ENCODE measurements at regions not wholly inside any gene's neighbourhood (a gene's known extent, or its start where the extent isn't known, plus 50 kb on each side); places are given as distances from the start of the nearest gene placed in this dataset.

GRCh38 chrX:145735036-145735435, 82.6 kb upstream of the SLITRK2 start:
- Histone ChIP-seq H2BK120ac (ENCODE audit: low read depth, low read length, poor library complexity, severe bottlenecking) (no peak overlapping the region), H4K20me1 (ENCODE audit: control insufficient read depth, insufficient read depth, insufficient read length) (no peaks in the 10 kb centered on the region), H2BK5ac (ENCODE audit: insufficient read length, low read length) (no peak overlapping the region), H3K4me1 (ENCODE audit: insufficient read depth, low read length) (no peaks in the 10 kb centered on the region), H3K27me3 (ENCODE audit: insufficient read depth, low read length) (no peaks in the 10 kb centered on the region), H3K14ac (ENCODE audit: insufficient read depth, low read length) (no peak overlapping the region), H3K18ac (ENCODE audit: insufficient read length, low read depth, low read length) (no peak overlapping the region), H2BK20ac (ENCODE audit: low read depth, low read length, poor library complexity, severe bottlenecking) (no peak overlapping the region), H2BK12ac (ENCODE audit: insufficient read length, low read depth, low read length) (no peak overlapping the region), H3K27ac (ENCODE audit: insufficient read length, low read depth, low read length) (no peak overlapping the region), H3K23me2 (ENCODE audit: insufficient read length, low read depth, low read length, poor library complexity, severe bottlenecking) (no peaks in the 10 kb centered on the region), H3K9ac (ENCODE audit: extremely low read depth, insufficient read length, low read length) (no peak overlapping the region), H3K4ac (ENCODE audit: low read depth, low read length) (no peak overlapping the region), H3K23ac (ENCODE audit: insufficient read length, low read depth, low read length) (no peak overlapping the region), H2AK5ac (ENCODE audit: insufficient read length, low read length) (no peak overlapping the region), H2BK15ac (ENCODE audit: low read depth, low read length) (no peak overlapping the region), H3K4me2 (ENCODE audit: insufficient read depth, insufficient read length, low read length) (no peak overlapping the region), H3K56ac (ENCODE audit: insufficient read length, low read depth, low read length) (no peak overlapping the region), H3K79me1 (ENCODE audit: insufficient read depth, low read depth, low read length, poor library complexity, severe bottlenecking) (no peaks in the 10 kb centered on the region), H3K9me3 (ENCODE audit: control insufficient read depth, low read depth, low read length) (peaks cover 33% of the 10 kb centered on the region), H2AFZ (ENCODE audit: low read length) (no peak overlapping the region), H3T11ph (ENCODE audit: low read length) (no peak overlapping the region), H4K5ac (ENCODE audit: insufficient read length, low read depth, low read length) (no peak overlapping the region), H3K79me2 (ENCODE audit: insufficient read depth, low read length) (no peaks in the 10 kb centered on the region), H4K8ac (replicated peaks; ENCODE audit: insufficient read length, low read depth, low read length) (no peak overlapping the region), H4K91ac (ENCODE audit: insufficient read length, low read depth, low read length) (no peak overlapping the region)
- no CpG with 5 or more reads among the region's 1 CpG for WGBS (ENCODE audit: extremely low coverage, insufficient read length, low lambda C conversion rate)
- H3K4me1 Mint-ChIP-seq = no peaks in the 10 kb centered on the region
- peaks cover 0 to 3% (median 0%) of the 10 kb centered on the region in 3 experiments; a peak in 2 of 7 replicates for H3K36me3 Mint-ChIP-seq (ENCODE audit: insufficient read depth in 1 of 3, low read depth in 3 of 3)
- peaks cover 57 to 67% of the 10 kb centered on the region in 2 experiments for H3K9me3 Mint-ChIP-seq
- H3K27me3 Mint-ChIP-seq (ENCODE audit: low read depth) = no peaks in the 10 kb centered on the region
- H3K4me3 Mint-ChIP-seq = no peak overlapping the region
- no peak for DNase-seq
- H3K27ac Mint-ChIP-seq = no peak overlapping the region
- TF ChIP-seq, protein P1, sequence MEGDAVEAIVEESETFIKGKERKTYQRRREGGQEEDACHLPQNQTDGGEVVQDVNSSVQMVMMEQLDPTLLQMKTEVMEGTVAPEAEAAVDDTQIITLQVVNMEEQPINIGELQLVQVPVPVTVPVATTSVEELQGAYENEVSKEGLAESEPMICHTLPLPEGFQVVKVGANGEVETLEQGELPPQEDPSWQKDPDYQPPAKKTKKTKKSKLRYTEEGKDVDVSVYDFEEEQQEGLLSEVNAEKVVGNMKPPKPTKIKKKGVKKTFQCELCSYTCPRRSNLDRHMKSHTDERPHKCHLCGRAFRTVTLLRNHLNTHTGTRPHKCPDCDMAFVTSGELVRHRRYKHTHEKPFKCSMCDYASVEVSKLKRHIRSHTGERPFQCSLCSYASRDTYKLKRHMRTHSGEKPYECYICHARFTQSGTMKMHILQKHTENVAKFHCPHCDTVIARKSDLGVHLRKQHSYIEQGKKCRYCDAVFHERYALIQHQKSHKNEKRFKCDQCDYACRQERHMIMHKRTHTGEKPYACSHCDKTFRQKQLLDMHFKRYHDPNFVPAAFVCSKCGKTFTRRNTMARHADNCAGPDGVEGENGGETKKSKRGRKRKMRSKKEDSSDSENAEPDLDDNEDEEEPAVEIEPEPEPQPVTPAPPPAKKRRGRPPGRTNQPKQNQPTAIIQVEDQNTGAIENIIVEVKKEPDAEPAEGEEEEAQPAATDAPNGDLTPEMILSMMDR (conservative IDR thresholded peaks at IDR 0.05) = no peak
